Right renal pelvis (tissue), 4 donors: ENCODE measurements at regions not wholly inside any gene's neighbourhood (a gene's known extent, or its start where the extent isn't known, plus 50 kb on each side); places are given as distances from the start of the nearest gene placed in this dataset.

Experiments used
- DNase-seq, 4 donors: peaks; one replicate each; pipeline ENCODE4 v3.0.0-alpha.2; 2013; ENCODE audit warnings: low read depth in 4 of 4, low spot score in 3 of 4, missing footprints in 1 of 4

DNA sequence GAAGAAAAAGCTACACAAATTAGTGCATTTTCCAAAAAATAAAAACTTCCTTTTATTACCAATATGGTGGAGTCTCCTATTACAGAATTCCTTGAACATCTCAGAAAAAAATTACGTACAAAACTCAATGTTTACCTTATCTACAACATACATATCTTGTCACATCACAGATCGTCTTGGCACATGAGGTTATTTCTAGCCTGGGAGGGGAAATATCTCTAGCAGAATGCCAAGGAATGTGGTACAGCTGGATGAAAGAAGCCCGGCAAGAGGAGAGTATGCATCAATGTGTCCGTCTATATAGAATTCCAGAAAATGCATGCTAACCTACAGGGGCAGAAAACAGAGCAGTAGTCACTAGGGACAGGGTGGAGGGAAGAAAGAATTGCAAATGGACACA is 443.8 kb downstream of the ZSWIM6 start:
- DNase-seq, result no peak

DNA sequence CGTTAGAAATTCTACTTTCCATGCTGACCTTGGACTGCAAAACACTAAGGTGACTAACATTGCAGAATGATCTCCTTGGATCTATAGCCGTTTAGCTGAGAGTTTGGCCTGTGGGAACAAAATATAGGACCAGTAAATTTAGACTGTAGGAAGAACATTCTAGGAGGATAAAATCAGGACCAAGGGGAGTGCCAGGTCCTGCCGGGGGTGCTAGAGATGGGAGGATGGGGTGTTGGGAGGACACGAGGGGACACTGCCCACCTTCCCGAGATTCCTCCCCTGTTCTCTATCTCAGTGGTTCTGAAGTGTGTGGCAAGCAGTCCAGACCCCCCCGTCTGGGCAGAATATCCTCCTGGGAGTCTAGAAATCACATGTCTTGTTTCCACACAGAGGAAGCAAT is 445.2 kb downstream of the ZSWIM6 start:
- no peak for DNase-seq

GRCh38 chr5:61779743-61780142 is 447.7 kb downstream of the ZSWIM6 start:
- no peak for DNase-seq

DNA sequence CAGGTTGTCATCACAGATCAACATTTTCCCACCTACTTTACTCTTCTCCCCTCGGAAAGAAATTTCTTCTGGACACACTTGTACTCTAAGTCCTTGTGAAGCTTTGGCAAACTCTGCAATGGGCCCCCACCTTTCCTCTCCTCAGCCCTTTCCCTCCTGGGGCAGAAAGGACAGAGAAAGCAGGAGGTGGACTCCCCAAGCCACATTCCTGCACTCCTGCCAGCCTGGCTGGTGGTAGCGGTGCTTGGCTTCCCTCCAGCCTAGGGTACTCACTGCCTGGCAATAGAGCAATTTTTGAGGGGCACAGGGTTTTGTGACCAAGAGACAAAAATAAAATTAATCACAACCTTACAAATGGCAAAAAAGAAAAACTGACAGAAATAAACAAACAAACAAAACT is 451.4 kb downstream of the ZSWIM6 start:
- peak in 1 of 4 donors; percentile 15 for DNase-seq

DNA sequence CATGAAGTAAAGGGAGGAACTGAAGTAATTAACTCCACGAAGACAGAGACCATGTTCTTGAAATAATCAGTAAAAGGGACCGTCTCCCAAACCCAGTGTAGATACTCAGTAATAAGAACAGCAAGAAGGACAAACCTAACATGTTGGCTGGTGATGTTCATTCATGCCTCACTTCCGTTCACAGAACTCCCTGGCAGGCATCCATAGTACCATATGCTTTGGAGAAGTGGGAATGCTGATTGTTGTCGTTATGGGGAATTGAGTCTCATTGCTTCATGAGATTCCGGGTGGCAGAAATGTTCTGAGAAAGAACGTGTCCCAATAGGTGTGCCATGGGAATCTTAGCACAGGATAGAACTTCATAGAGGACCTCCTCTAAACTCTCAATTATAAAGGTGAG is 452.3 kb downstream of the ZSWIM6 start:
- DNase-seq, result no peak

DNA sequence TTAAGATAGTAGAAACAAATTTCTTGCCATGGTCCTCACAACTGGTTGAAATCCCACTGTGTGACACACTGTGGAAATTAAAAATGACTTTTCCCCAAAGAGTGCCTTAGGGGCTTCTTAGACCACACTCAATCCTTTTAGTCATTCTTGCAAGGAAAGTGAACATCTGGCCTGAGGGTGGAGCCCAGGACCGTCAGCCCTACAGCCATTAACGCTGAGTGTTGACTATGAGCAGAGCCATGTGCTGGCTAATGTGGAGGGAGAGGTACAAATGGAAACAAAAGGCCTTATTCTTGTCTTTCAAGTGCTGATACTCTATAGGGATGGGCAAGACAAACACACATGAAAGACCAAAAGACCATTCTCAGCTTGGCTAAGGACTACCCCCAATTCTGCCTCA is 456.5 kb downstream of the ZSWIM6 start:
- DNase-seq, result no peak

GRCh38 chr5:61790007-61790406 is 457.9 kb downstream of the ZSWIM6 start:
- no peak for DNase-seq

GRCh38 chr5:61790678-61791077 is 458.6 kb downstream of the ZSWIM6 start:
- no peak for DNase-seq

DNA sequence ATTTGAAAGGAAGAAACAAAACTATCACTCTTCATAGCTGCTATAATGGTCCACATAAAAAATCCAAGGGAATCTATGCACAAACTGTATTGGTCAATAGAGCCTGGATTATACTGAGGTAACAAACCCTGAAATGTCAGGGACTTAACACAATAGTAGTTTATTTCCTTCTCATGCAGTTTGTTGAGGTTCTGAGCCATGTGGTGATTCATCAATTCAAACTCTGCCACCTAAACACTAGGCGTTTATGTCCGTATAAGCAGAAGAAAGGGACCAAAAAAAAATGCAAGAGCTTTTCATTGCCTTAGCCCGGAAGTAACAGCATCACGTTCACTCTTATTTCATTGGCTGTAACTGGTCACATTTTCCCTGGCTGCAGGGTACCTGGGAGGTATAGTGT is 464.7 kb downstream of the ZSWIM6 start:
- DNase-seq, result no peak

DNA sequence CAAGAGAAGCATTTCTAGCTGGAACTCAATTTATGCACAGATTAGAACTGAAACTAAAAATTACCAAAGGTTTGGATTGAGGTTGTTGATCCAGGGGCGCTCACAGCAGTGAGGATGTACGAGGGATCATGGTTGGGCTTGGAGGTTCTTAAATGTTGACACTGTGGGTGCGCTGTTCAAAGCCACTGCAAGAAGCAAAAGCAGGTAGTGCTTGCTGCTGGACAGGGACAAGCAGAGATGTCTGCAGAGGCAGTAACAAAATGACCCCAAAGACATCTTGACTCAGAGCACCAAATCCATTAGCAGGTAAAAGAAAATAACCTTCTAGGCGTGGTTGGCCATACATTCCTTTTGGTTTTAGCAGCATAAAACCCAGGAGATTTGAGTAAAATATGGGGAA is 468.4 kb downstream of the ZSWIM6 start:
- DNase-seq, result no peak

DNA sequence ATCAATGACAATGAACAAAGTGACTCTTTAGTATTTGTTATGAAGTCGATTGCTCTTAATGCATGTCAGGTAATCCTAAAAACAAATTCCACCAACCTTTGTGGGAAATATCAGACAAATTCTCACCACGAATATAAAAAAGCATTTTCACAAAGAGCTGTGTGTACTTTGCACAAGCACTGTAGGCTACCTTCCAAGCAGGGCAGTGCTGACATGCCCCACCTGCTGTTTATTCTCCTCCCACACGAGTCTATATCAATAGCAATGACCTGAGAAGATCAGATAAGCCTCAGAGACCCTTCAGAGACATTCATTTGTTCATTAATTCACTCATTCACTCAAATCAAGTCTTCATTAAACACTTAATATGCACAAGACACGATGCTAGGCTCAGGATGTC is 469.1 kb downstream of the ZSWIM6 start:
- no peak for DNase-seq

DNA sequence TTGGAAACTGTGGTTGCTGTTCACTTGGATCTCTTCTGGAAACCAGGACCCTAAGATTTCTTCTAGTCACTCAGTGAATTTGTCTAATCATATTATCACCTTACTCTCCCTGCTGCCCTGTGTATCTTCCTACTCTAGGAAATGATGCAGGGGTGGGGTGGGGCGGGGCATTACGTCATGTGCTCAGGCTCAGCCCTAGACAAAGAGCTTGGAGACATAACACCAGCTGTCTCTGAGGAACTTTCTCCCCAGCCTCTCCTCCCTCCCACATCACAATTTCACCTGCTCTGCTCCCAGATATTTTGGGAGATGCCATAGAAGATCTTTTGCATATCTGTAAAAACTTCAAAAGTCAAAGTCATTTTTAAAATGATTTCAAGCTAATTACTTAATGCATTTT is 470.4 kb downstream of the ZSWIM6 start:
- DNase-seq, result no peak

DNA sequence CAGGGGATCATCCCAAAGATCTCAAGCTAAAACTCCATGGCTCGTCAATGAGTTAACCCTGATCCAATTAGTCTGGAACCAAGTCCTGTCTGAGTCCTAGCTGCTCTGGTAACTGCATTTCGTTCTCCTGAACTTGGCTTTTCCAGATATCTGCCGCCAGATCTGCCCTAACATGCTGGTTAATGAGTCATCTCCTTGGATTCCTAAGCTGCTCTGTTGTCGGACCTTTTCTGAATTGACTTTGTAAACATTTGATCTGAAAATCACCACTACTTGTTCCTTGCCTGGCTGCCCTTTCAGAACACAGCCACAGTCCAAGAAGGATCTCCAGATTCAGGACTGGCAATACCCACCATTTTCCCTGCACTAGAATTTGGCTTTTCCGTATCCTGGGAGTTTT is 473.0 kb downstream of the ZSWIM6 start:
- no peak for DNase-seq

DNA sequence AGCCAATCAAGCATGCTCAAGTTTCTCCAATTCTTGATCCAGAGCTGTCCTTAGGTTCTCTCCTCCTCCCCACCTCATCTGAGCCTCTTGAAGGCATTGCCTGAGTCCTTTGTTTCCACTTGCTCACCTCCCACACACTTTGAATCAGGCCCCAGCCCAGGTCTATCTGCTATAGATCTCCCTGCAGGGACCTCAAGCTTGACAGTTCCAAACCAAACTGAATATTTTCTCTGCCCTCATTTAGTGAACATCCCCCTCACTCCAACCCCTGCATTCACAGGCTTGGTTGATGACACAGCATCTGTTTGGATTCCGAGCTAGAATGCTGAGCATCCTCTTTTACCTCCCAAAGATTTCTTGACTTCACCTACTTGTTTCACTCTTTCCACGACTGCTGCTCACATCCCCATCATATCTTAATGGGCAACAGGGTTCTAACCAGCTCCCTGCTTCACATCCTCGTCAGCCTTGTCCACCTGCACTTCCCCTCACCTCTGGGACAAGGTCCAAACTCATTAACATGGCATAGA is 474.5 kb downstream of the ZSWIM6 start:
- no peak for DNase-seq

- no peak for DNase-seq
These were observed 476.0 kb downstream of the ZSWIM6 start for GRCh38 chr5:61808091-61808490.

- DNase-seq, result no peak
These were observed 476.9 kb downstream of the ZSWIM6 start for GRCh38 chr5:61808909-61809308.

DNA sequence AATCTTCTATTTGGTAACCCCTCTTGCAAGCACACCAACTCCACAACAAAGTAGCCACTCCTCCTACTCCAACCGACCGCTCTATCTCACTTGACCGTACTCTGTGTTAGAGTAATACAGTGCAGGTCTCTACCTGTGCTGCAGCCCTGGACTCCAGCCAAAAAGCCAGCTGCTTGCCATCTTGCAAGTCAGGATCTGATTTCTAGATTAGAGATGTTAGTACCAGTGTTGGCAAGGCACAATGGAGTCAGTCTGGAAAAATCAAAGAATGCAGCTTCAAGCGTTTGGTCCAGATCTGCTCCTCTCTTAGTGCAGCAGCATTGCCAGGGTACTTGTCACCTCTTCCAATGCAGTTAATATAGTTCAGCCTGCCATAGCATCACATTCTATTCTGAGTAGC is 477.6 kb downstream of the ZSWIM6 start:
- no peak for DNase-seq

- DNase-seq, result no peak
These were observed 479.0 kb downstream of the ZSWIM6 start for GRCh38 chr5:61811052-61811451.

- no peak for DNase-seq
These were observed 481.3 kb downstream of the ZSWIM6 start for GRCh38 chr5:61813361-61813760.

GRCh38 chr5:61815339-61815738 is 483.3 kb downstream of the ZSWIM6 start:
- DNase-seq, result no peak

GRCh38 chr5:61816146-61816545 is 484.1 kb downstream of the ZSWIM6 start:
- no peak for DNase-seq

DNA sequence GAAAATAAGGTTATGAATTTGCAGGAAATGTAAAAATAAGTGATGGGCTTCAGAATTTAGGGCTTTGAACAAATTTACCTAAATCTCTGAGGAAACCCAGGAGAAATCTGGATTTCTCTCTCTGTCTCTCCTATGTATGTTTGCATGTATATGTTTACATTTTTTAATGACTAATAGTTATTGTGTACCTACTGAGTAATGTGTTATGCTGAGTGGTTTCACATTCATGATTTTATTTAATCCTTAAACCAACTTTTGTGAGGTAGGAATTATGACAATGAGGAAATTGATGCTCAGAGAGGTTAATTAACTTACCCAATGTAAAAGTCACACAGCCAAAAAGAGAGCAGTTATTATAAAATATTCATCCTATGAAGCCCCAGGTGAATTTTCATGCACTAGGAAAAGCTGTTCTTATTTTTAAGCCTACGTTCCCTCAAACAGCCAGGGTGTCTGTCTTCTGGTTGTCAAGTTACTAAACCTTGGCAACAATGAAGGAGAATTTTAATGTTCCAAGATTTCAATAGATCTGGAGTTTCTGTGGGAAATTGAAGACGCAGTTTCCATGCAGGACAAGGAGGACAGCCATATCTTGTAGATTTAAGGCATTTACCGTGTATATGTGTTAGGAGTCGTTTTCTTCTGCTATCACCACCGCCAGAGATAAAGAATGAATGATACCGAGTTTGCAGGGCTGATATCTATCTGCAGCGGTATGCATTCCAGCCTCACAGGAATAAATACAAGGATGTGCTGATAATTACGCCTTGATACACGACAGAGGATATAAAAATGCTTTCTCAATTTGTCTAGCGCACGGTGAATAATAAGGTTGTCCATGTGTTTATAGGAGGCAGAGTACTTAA is 484.8 kb downstream of the ZSWIM6 start:
- DNase-seq, result no peak
